GM12864 (cell line): ENCODE measurements at regions not wholly inside any gene's neighbourhood (a gene's known extent, or its start where the extent isn't known, plus 50 kb on each side); places are given as distances from the start of the nearest gene placed in this dataset.

Experiments used
- DNase-seq: peaks from one replicate; pipeline ENCODE4 v3.0.0-alpha.2; 2011; ENCODE audit warnings: low read depth
- H3K4me3 ChIP-seq: 2 replicates; pipeline ENCODE4 v1.5.1; 2011; ENCODE audit warnings: mild to moderate bottlenecking, low read depth, low read length, control low read depth
- CTCF ChIP-seq: IDR thresholded peaks from 2 replicates; pipeline ENCODE4 v1.5.1; 2011; ENCODE audit warnings: low read depth, mild to moderate bottlenecking, moderate library complexity, low read length, control low read depth, inconsistent platforms; ENCODE audit errors: missing control alignments

- no peak overlapping the region for H3K4me3 ChIP-seq
- no peak for DNase-seq
- TF ChIP-seq CTCF: no peak
Observed at GRCh38 chr2:20563833-20564232, 87.1 kb downstream of the HS1BP3 start.

GRCh38 chr2:20565101-20565622, 85.7 kb downstream of the HS1BP3 start:
- no peak overlapping the region for H3K4me3 ChIP-seq
- DNase-seq: no peak
- TF ChIP-seq CTCF: no peak

DNA sequence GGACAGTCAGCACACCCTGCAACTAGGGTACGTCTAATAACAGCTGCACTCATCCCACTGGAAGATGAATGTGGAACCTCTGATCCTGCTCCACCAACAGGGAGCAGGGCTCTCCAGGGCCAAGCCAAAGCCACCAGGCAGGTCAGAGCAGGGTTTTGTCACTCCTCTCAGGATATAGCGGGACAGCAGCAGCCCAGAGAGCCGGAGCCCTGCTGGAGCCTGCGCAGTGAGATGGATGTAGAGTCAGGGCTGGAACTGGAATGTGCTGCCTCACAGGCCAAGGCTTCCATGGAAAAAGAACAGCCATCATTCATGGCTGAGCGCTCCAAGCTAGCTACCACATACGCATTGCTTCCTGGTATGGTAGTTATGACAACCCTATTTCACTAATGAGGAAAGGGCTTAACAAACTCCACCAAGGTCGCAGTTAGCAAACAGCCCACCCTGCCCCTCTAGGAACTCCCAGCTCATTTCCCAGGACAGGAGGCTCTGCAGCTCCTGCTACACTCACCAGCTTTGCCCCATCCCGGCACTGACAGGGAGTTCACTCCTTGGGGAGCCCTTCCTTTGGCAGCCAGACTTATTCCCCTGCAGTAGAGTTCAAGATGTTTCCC, 85.2 kb downstream of the HS1BP3 start:
- no peak for TF ChIP-seq CTCF

GRCh38 chr2:20566331-20566730, 84.6 kb downstream of the HS1BP3 start:
- TF ChIP-seq CTCF: no peak
- H3K4me3 ChIP-seq: no peak overlapping the region
- DNase-seq: no peak

More for the DNA sequence above, 85.2 kb downstream of the HS1BP3 start:
- no peak for DNase-seq
- H3K4me3 ChIP-seq: no peak overlapping the region

DNA sequence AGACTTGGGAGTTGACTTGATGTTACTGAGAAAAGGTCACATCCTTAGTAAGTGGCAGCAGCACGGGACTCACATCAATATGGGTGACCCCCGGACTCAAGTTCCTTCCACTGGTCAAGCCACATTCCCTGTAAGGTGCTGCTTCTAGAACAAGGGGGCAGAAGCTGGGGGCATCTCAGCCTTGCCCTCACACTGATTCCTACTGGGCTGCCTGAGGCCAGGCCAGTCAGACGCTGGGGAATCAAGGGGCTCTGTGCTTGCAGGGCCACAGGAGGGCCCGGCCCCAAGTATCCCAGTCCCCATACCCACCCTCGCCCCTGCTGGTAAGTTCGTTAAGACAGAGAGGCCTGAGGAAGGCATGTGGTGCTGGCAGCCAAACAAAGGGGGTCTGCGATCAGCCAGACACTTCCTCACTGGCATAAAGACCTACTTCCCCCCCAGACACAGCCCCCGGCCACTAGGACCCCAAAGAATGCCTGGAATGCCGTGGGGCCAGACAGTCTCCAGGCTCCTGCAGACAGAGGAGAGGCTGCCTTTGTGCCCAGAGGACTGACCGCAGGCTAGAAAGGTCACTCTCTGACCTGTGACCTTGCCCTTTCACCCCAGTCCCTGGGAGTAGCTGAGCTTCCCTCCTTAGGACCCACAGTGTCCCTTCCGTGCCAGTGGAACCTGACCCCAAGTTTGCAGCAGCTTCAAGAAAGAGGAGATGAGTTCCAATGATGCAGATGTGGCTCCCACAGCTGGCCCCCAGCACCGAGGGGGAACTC, 83.6 kb downstream of the HS1BP3 start:
- DNase-seq: no peak
- no peak overlapping the region for H3K4me3 ChIP-seq
- no peak for TF ChIP-seq CTCF
